AG04450 (cell line): ENCODE measurements at regions not wholly inside any gene's neighbourhood (a gene's known extent, or its start where the extent isn't known, plus 50 kb on each side); places are given as distances from the start of the nearest gene placed in this dataset.

Experiments
- CTCF ChIA-PET: fragments of 300-600, 350-600 bp; formaldehyde crosslinking; extraction: SDS; loops from one replicate; lab custom pipeline; 2022; ENCODE audit warnings: antibody characterized with exemption, inconsistent platforms; lab: Charles Lee
- POLR2A ChIA-PET: fragments of 350-600 bp; formaldehyde crosslinking; extraction: SDS; loops from one replicate; lab custom pipeline; 2021; ENCODE audit warnings: antibody characterized with exemption, inconsistent platforms; lab: Yijun Ruan, JAX
- DNase-seq: peaks from one replicate; pipeline ENCODE4 v3.0.0-alpha.2; 2011; ENCODE audit warnings: low read depth, low spot score
- H3K27ac ChIP-seq: one replicate; pipeline ENCODE4 v1.5.1; 2012; ENCODE audit warnings: low read depth, low read length, control low read depth
- H3K27me3 ChIP-seq: one replicate; pipeline ENCODE4 v1.6.0; 2012; ENCODE audit warnings: low read length; ENCODE audit not compliant: control insufficient read depth, insufficient read depth
- H3K4me3 ChIP-seq: 2 replicates; pipeline ENCODE4 v1.5.1; 2011; ENCODE audit warnings: mild to moderate bottlenecking, low read depth, low read length, control low read depth
- H3K9me3 ChIP-seq: 2 replicates; pipeline ENCODE4 v1.5.1; 2012; ENCODE audit warnings: low read length; ENCODE audit not compliant: control insufficient read depth, insufficient read depth
- CTCF ChIP-seq: IDR thresholded peaks from 2 replicates; pipeline ENCODE4 v1.5.1; 2011; ENCODE audit warnings: low read depth, low read length, control low read depth, inconsistent platforms

DNA sequence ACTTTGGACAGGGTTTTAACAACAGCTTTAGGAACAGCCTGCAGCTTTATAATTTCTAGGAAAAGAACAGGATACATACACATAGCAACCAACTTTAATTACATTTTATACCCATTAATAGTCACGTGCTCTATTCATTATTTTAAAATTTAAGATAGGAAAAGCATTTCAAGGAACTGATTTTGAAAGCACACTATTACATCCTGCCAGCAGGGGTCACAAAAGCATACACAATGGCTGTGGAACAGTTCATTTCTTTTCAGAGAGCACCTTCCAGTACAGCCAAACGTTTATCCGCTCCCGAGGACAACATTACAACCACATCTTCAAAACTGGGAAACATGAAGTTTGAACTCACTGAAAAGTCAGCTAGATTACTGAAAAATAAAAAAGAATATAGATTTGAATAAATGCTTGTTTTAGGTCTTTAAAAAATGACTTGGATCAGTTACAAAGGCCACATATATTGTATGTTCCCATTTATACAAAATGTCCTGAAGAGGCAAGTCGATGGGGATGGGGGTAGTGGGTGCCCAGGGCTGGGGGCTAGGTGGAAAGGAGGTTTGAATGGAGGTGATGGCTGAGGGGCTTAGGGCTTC, 104.6 kb upstream of the EXOC2 start:
- Histone ChIP-seq H3K9me3 (no peaks in the 10 kb centered on the region), H3K27ac (no peak overlapping the region), H3K27me3 (peaks cover 21% of the 10 kb centered on the region), H3K4me3 (no peak overlapping the region)
- DNase-seq = peak; percentile 21
- POLR2A ChIA-PET = no interaction called here
- CTCF ChIA-PET = interaction anchor here (0.6 to 4.3 kb wide), 49 partner anchors 8 to 647 kb away, joined by 3 to 41 read pairs (median 4); no protein-coding TSS in a partner anchor
- peak; percentile 80 for TF ChIP-seq CTCF

DNA sequence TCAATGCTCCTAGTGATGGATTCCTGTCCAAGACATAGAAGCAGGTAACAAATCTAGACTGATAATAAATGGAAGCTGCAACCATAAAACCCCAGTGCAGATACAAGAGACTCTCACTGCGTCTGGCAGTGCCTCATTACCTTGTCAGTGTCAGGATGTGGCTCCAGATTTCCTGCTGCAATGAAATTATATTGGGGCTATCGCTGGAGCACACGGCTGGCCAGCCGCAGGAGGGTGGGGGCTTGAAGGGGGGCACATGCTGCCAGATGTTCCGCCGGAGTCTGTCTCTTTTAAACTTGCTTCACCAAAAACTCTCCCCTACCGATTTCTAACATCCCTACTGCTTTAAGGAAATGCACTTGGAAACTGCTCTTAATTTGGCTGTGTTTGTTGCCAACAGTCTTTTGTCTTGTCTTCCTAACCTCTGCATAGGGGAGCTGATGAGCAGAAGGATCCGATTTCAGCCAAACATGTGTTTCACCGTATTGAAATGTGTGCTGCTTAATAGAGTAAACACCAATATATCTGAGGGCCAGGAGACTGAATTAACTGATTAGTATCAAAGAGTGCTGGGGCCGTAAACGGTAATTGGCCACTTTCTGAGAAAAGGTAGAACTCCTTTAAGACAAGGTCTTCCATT, 102.2 kb upstream of the EXOC2 start:
- Histone ChIP-seq H3K4me3 (no peak overlapping the region), H3K9me3 (peaks cover 6% of the 10 kb centered on the region; the same call in 1 of the 2 replicates), H3K27ac (no peak overlapping the region), H3K27me3 (peaks cover 17% of the 10 kb centered on the region)
- ChIA-PET CTCF (interaction anchor here (0.8 to 1.5 kb wide), 4 partner anchors 203 to 641 kb away, joined by 3 to 6 read pairs (median 4); no protein-coding TSS in a partner anchor), POLR2A (no interaction called here)
- no peak for TF ChIP-seq CTCF
- no peak for DNase-seq

DNA sequence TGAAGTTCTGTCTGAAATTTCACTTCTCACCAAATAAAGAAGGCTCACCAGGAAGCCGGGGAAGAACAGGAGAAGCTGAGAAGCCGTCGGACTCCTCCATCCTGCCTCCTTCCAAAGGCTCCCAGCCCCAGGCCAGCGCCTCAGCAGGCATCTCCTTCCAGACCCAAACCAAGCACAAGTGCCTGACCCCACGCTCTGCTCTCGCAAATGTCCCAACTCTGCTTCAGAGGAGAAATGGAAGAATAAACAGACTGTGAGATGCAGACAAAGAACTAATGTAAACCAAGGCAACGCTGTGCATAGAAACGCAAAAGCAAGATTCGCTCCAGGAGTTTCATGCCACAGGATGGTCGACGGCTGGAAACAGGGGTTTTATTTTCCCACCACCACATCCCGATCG, 100.3 kb upstream of the EXOC2 start:
- H3K4me3 ChIP-seq = no peak overlapping the region
- H3K27ac ChIP-seq = no peak overlapping the region
- ChIA-PET CTCF (no interaction called here), POLR2A (no interaction called here)
- peaks cover 13% of the 10 kb centered on the region for H3K27me3 ChIP-seq
- no peak for TF ChIP-seq CTCF
- H3K9me3 ChIP-seq = peaks cover 6% of the 10 kb centered on the region; the same call in 1 of the 2 replicates
- no peak for DNase-seq

- no peak for DNase-seq
- CTCF ChIA-PET = no interaction called here
- H3K27ac ChIP-seq = no peak overlapping the region
- POLR2A ChIA-PET = no interaction called here
- peaks cover 13% of the 10 kb centered on the region for H3K27me3 ChIP-seq
- H3K4me3 ChIP-seq = no peak overlapping the region
- no peak for TF ChIP-seq CTCF
- peaks cover 6% of the 10 kb centered on the region; the same call in 1 of the 2 replicates for H3K9me3 ChIP-seq
These were observed 99.7 kb upstream of the EXOC2 start for GRCh38 chr6:792662-793061.

DNA sequence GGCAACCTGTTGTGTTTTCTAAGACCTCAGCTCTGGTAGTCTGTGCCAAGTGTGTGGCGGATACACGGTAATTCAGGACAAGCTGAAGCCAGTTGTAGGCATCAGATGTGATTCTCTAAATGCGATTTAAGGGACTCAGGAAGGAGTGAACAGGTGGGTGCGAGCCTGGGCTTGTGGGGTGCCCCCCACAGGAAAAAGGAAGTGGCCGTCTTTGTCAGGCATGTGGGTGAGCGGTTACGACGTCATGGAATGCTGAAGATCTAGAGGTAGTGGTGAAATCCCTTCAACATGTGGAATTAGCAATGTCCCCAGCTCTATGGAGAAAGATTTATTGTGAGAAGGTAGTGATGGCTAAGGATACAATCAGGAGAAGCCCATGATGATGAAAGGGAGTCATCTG, 95.1 kb upstream of the EXOC2 start:
- H3K27ac ChIP-seq = no peak overlapping the region
- no peak for DNase-seq
- H3K4me3 ChIP-seq = no peak overlapping the region
- H3K27me3 ChIP-seq = no peaks in the 10 kb centered on the region
- ChIA-PET CTCF (interaction anchor here (0.6 to 1.8 kb wide), 6 partner anchors 9 to 649 kb away, joined by 3 to 17 read pairs (median 6); no protein-coding TSS in a partner anchor), POLR2A (no interaction called here)
- peaks cover 6% of the 10 kb centered on the region; the same call in 1 of the 2 replicates for H3K9me3 ChIP-seq
- no peak for TF ChIP-seq CTCF
